H1 (cell line): ENCODE measurements at regions not wholly inside any gene's neighbourhood (a gene's known extent, or its start where the extent isn't known, plus 50 kb on each side); places are given as distances from the start of the nearest gene placed in this dataset.

Experiments used
- CTCF ChIA-PET: fragments of 300-600 bp; sonication (Branson Sonifier 250); formaldehyde crosslinking; loops from one replicate; lab custom pipeline; 2021; ENCODE audit not compliant: partially characterized antibody; lab: Charles Lee
- POLR2A ChIA-PET: fragments of 300-600 bp; sonication (Branson Sonifier 250); formaldehyde crosslinking; loops from one replicate; lab custom pipeline; 2021; ENCODE audit warnings: inconsistent platforms; ENCODE audit not compliant: partially characterized antibody; lab: Charles Lee
- DNase-seq, 2 experiments: peaks; one replicate each; pipeline versions ENCODE4 v3.0.0 to v3.0.0-alpha.2; 2010 to 2022; ENCODE audit warnings: low spot score in 2 of 2, low read depth in 1 of 2, mixed read lengths in 1 of 2
- FAIRE-seq: peaks from 2 replicates; lab custom pipeline; 2011; peaks lifted over from hg19 to GRCh38; lab: Jason Lieb, UNC
- H2AFZ ChIP-seq: 2 replicates; pipeline ENCODE4 v1.8.1; 2012; ENCODE audit warnings: low read length, inconsistent platforms
- H2AK5ac ChIP-seq: 2 replicates; pipeline ENCODE4 v1.6.1; 2013; ENCODE audit warnings: low read depth, low read length
- H2BK120ac ChIP-seq: replicated peaks from 2 replicates; pipeline ENCODE3; 2013; ENCODE audit warnings: low read depth, low read length, inconsistent platforms
- H2BK12ac ChIP-seq: 2 replicates; pipeline ENCODE4 v1.6.1; 2013; ENCODE audit warnings: low read depth, low read length
- H2BK15ac ChIP-seq: 2 replicates; pipeline ENCODE4 v1.6.1; 2013; ENCODE audit warnings: low read length
- H2BK20ac ChIP-seq: 2 replicates; pipeline ENCODE4 v1.6.1; 2013; ENCODE audit warnings: low read length
- H2BK5ac ChIP-seq: 2 replicates; pipeline ENCODE4 v1.6.1; 2013; ENCODE audit warnings: low read depth, low read length
- H3K14ac ChIP-seq: 2 replicates; pipeline ENCODE4 v1.6.1; 2013; ENCODE audit warnings: inconsistent platforms; ENCODE audit not compliant: insufficient read length
- H3K18ac ChIP-seq: 2 replicates; pipeline ENCODE4 v1.6.1; 2013; ENCODE audit warnings: low read length; ENCODE audit errors: extremely low read depth
- H3K23ac ChIP-seq: 2 replicates; pipeline ENCODE4 v1.6.1; 2013; ENCODE audit warnings: inconsistent platforms; ENCODE audit not compliant: insufficient read length
- H3K23me2 ChIP-seq: 2 replicates; pipeline ENCODE4 v1.6.1; 2013; ENCODE audit warnings: low read depth, low read length
- H3K27ac ChIP-seq: 2 replicates; pipeline ENCODE4 v1.6.1; 2011; ENCODE audit warnings: low read depth, low read length, inconsistent platforms
- H3K27me3 ChIP-seq, 4 experiments: replicated peaks in 1 of 4; 1 replicate in 1 of 4; 2 replicates in 3 of 4; pipeline versions ENCODE4 v1.6.1 to v1.8.1; 2011 to 2013; ENCODE audit warnings: low read length in 3 of 4, mild to moderate bottlenecking in 3 of 4, inconsistent platforms in 2 of 4, mixed read lengths in 2 of 4, moderate library complexity in 1 of 4; ENCODE audit not compliant: control insufficient read depth in 3 of 4, insufficient read depth in 3 of 4; ENCODE audit errors: extremely low read depth in 1 of 4
- H3K36me3 ChIP-seq, 4 experiments: 2 replicates each; pipeline versions ENCODE4 v1.6.1 to v1.8.1; 2011 to 2013; ENCODE audit warnings: mild to moderate bottlenecking in 4 of 4, low read length in 3 of 4, moderate library complexity in 2 of 4, control low read depth in 1 of 4, inconsistent platforms in 1 of 4; ENCODE audit not compliant: insufficient read depth in 4 of 4, control insufficient read depth in 2 of 4
- H3K4ac ChIP-seq: replicated peaks from 2 replicates; pipeline ENCODE3; 2013; ENCODE audit warnings: low read length, low read depth, mixed read lengths, inconsistent platforms; ENCODE audit not compliant: insufficient read length
- H3K4me1 ChIP-seq, 4 experiments: replicated peaks in 1 of 4; 1 replicate in 1 of 4; 2 replicates in 3 of 4; pipeline versions ENCODE4 v1.6.1 to v1.8.1; 2011 to 2013; ENCODE audit warnings: low read length in 3 of 4, inconsistent platforms in 2 of 4, mixed read lengths in 1 of 4; ENCODE audit not compliant: insufficient read depth in 4 of 4, control insufficient read depth in 3 of 4
- H3K4me2 ChIP-seq, 2 experiments: 2 replicates each; pipeline versions ENCODE4 v1.6.1 to v1.8.1; 2011 to 2013; ENCODE audit warnings: low read depth in 2 of 2, low read length in 2 of 2, control low read depth in 1 of 2, inconsistent platforms in 1 of 2, mild to moderate bottlenecking in 1 of 2; ENCODE audit not compliant: insufficient read depth in 1 of 2
- H3K4me3 ChIP-seq, 4 experiments: fragments of 200-600, 300-600 bp in 1 of 4; sonication (generic), shearing (Covaris generic), sonication (Bioruptor Twin) in 1 of 4; 2 replicates each; pipeline versions ENCODE4 v1.5.1 to v1.8.1; 2011 to 2016; ENCODE audit warnings: low read length in 4 of 4, low read depth in 3 of 4, control low read depth in 2 of 4, inconsistent platforms in 2 of 4, mild to moderate bottlenecking in 2 of 4, mixed read lengths in 1 of 4, moderate library complexity in 1 of 4; ENCODE audit not compliant: insufficient read depth in 2 of 4; ENCODE audit errors: extremely low read depth in 1 of 4
- H3K56ac ChIP-seq: replicated peaks from 2 replicates; pipeline ENCODE3; 2013; ENCODE audit warnings: low read depth, mild to moderate bottlenecking, mixed read lengths, low read length, inconsistent platforms; ENCODE audit not compliant: insufficient read length
- H3K79me1 ChIP-seq: 2 replicates; pipeline ENCODE4 v1.6.1; 2013; ENCODE audit warnings: low read depth, low read length, control low read depth
- H3K79me2 ChIP-seq, 2 experiments: 2 replicates each; pipeline versions ENCODE4 v1.6.1 to v1.8.1; 2012 to 2013; ENCODE audit warnings: low read length in 2 of 2, mild to moderate bottlenecking in 2 of 2, inconsistent platforms in 1 of 2; ENCODE audit not compliant: insufficient read depth in 2 of 2, control insufficient read depth in 1 of 2
- H3K9ac ChIP-seq, 4 experiments: replicated peaks in 1 of 4; 1 replicate in 1 of 4; 2 replicates in 3 of 4; pipeline versions ENCODE4 v1.6.1 to v1.8.1; 2011 to 2013; ENCODE audit warnings: low read depth in 3 of 4, low read length in 3 of 4, control low read depth in 2 of 4, mild to moderate bottlenecking in 2 of 4, moderate library complexity in 2 of 4, inconsistent platforms in 1 of 4; ENCODE audit errors: extremely low read depth in 1 of 4
- H3K9me3 ChIP-seq, 2 experiments: 2 replicates each; pipeline versions ENCODE4 v1.6.1 to v1.8.1; 2012 to 2013; ENCODE audit warnings: mild to moderate bottlenecking in 2 of 2, moderate library complexity in 2 of 2, control low read depth in 1 of 2, inconsistent platforms in 1 of 2, low read depth in 1 of 2, low read length in 1 of 2, mixed read lengths in 1 of 2; ENCODE audit not compliant: insufficient read depth in 2 of 2
- H4K20me1 ChIP-seq, 2 experiments: replicated peaks in 1 of 2; 2 replicates each; pipeline versions ENCODE3 to v1.8.1; 2011 to 2013; ENCODE audit warnings: inconsistent platforms in 2 of 2, low read length in 2 of 2, mild to moderate bottlenecking in 1 of 2; ENCODE audit not compliant: insufficient read depth in 2 of 2, control insufficient read depth in 1 of 2
- H4K5ac ChIP-seq: 2 replicates; pipeline ENCODE4 v1.6.1; 2013; ENCODE audit warnings: low read length, low read depth, mixed read lengths, inconsistent platforms; ENCODE audit not compliant: insufficient read length
- H4K8ac ChIP-seq: 2 replicates; pipeline ENCODE4 v1.8.0; 2013; ENCODE audit warnings: mild to moderate bottlenecking, moderate library complexity, low read length, inconsistent platforms; ENCODE audit not compliant: insufficient read depth; ENCODE audit errors: extremely low read depth
- H4K91ac ChIP-seq: replicated peaks from 2 replicates; pipeline ENCODE3; 2013; ENCODE audit warnings: low read length, mixed read lengths, inconsistent platforms; ENCODE audit not compliant: insufficient read length
- CTBP2 ChIP-seq: IDR thresholded peaks from 2 replicates; pipeline ENCODE4 v1.7.0; 2011; ENCODE audit warnings: borderline replicate concordance, mild to moderate bottlenecking, moderate library complexity, mixed read lengths, low read length; ENCODE audit not compliant: insufficient read depth, insufficient read length
- WGBS, 2 experiments: shearing (Covaris generic) in 1 of 2; methylation state at CpG; one replicate each; pipeline versions ENCODE4 v1.1.6 to v1.1.7; 2013 to 2015; ENCODE audit warnings: low lambda C conversion rate in 2 of 2, mixed read lengths in 2 of 2, inconsistent platforms in 1 of 2, low coverage in 1 of 2, missing lambda C conversion rate in 1 of 2; ENCODE audit not compliant: insufficient replicate concordance in 2 of 2, insufficient coverage in 1 of 2, insufficient read length in 1 of 2; ENCODE audit errors: extremely low coverage in 1 of 2, missing lambda C conversion rate in 1 of 2; 5-methylcytosine and 5-hydroxymethylcytosine counted together

DNA sequence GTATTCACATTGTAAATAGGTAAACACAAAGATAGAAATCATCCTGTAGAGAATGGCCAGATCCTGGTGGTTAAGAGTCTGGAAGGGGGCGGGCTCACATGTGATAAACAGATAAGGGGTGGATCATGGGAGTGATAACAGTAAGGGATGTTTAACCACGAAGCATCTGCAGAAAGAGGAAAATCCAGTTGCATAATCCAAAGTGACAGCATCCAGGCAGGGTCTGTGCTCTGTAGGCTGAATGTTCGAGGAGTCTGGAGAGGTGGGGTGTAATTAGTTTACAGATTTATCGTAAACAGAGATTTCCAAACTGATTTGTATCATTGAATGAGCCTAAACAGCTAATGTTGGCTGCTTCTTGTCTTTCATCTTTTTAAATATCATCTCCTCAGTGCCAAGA lies 1009.8 kb upstream of the SLIT2 start:
- H3K27me3 ChIP-seq = no peaks in the 10 kb centered on the region

More for the DNA sequence above, 1009.8 kb upstream of the SLIT2 start:
- H2BK20ac ChIP-seq = no peak overlapping the region
- H3K23me2 ChIP-seq = no peaks in the 10 kb centered on the region
- H4K8ac ChIP-seq = no peak overlapping the region
- WGBS, 2 experiments = 90% methylated on average over 4 of the region's 4 CpGs; no CpG with 5 or more reads in 1 of the 2 experiments
- H2AFZ ChIP-seq = no peak overlapping the region
- TF ChIP-seq CTBP2 = no peak
- no peaks in the 10 kb centered on the region for H3K79me2 ChIP-seq
- H2AK5ac ChIP-seq = no peak overlapping the region
- no peak overlapping the region for H3K4me3 ChIP-seq
- no peak overlapping the region for H2BK5ac ChIP-seq
- no peaks in the 10 kb centered on the region for H3K4me1 ChIP-seq
- H2BK15ac ChIP-seq = no peak overlapping the region
- H3K9me3 ChIP-seq = no peaks in the 10 kb centered on the region
- no peak for DNase-seq
- H3K18ac ChIP-seq = no peak overlapping the region
- no peak overlapping the region for H4K5ac ChIP-seq
- no peak overlapping the region for H3K9ac ChIP-seq
- no peaks in the 10 kb centered on the region for H4K20me1 ChIP-seq
- H3K36me3 ChIP-seq = no peaks in the 10 kb centered on the region
- no peak overlapping the region for H2BK12ac ChIP-seq
- no peaks in the 10 kb centered on the region for H3K79me1 ChIP-seq
- no peak for FAIRE-seq
- H4K91ac ChIP-seq = no peak overlapping the region
- H2BK120ac ChIP-seq = no peak overlapping the region
- H3K27ac ChIP-seq = no peak overlapping the region
- H3K14ac ChIP-seq = no peak overlapping the region
- no peak overlapping the region for H3K56ac ChIP-seq
- ChIA-PET CTCF (no interaction called here), POLR2A (no interaction called here)
- no peak overlapping the region for H3K4ac ChIP-seq
- no peak overlapping the region for H3K23ac ChIP-seq
- H3K4me2 ChIP-seq = no peak overlapping the region
